ENCODE measurements at regions not wholly inside any gene's neighbourhood (a gene's known extent, or its start where the extent isn't known, plus 50 kb on each side); places are given as distances from the start of the nearest gene placed in this dataset.
A peak's percentile ranks its signal among the peaks of the same experiment; 100 is the strongest.

DNA sequence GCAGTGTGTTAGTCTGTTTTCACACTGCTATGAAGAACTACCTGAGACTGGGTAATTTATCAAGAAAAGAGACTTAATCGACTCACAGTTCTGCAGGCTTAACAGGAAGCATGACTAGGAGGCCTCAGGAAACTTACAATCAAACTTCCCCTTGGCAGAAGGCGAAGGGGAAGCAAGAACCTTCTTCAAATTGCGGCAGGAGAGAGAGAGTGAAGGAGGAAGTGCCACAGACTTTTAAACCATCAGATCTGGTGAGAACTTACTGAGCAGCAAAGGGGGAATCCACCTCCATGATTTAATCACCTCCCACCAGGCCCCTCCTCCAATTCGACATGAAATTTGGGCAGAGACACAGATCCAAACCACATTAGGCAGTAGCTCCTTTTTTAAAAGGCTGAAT lies 59.2 kb upstream of the LEF1 start:
- H3K4me2 ChIP-seq (ENCODE audit: unreplicated experiment), result no peak overlapping the region
- no peaks in the 10 kb centered on the region for H3K36me3 ChIP-seq (ENCODE audit: low read depth)

DNA sequence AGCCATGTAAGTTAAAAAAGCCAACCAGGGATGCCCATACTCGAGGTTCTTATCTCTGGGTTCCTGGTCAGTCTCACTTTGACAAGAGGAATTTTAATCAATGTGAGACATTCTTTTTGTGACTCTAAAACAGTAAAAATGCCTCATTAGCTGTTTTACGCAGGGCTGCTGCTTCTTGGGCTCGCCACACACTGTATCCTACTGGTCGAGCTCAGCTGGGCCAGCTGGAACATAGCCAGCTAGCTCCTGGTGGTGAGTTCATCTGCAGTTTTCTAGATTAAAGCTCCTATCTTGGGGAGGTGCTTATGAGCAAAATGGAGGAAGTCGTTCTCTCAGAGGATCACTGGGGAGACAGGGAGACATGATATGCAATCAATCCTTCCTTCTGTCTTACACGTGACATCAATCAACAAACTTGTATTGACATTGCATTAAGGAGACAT lies 55.9 kb upstream of the LEF1 start:
- Histone ChIP-seq H3K4me2 (ENCODE audit: unreplicated experiment) (no peak overlapping the region), H2AFZ (no peak overlapping the region)
- in situ Hi-C loops (cut with MboI), result no loop called here

More for the DNA sequence above, 59.2 kb upstream of the LEF1 start:
- Histone ChIP-seq H3K27ac (no peak overlapping the region), H3K27me3 (replicated peaks; ENCODE audit: insufficient read depth) (no peaks in the 10 kb centered on the region), H3K4me3 (no peak overlapping the region), H3K9me2 (ENCODE audit: insufficient read depth) (no peaks in the 10 kb centered on the region), H3F3A (ENCODE audit: insufficient read depth) (no peaks in the 10 kb centered on the region), H4K20me1 (ENCODE audit: insufficient read depth) (no peaks in the 10 kb centered on the region), H2AFZ (no peak overlapping the region), H3K9ac (no peak overlapping the region), H3K4me1 (ENCODE audit: insufficient read depth) (no peaks in the 10 kb centered on the region), H3K9me3 (ENCODE audit: low read depth) (no peaks in the 10 kb centered on the region), H3K79me2 (ENCODE audit: insufficient read depth) (no peaks in the 10 kb centered on the region)
- no peak for DNase-seq
- WGBS, 2 experiments (ENCODE audit: low coverage in 1 of 2, low lambda C conversion rate in 2 of 2, missing lambda C conversion rate in 2 of 2), result 33 to 39% methylated on average over 4 of the region's 4 CpGs
- in situ Hi-C loops (cut with MboI), result no loop called here
- no peak for TF ChIP-seq EZH2phosphoT487 (IDR thresholded peaks at IDR 0.05; ENCODE audit: insufficient read depth, low read depth)
- no peak for TF ChIP-seq EZH2 (IDR thresholded peaks at IDR 0.05; ENCODE audit: insufficient read depth, poor library complexity, severe bottlenecking)

DNA sequence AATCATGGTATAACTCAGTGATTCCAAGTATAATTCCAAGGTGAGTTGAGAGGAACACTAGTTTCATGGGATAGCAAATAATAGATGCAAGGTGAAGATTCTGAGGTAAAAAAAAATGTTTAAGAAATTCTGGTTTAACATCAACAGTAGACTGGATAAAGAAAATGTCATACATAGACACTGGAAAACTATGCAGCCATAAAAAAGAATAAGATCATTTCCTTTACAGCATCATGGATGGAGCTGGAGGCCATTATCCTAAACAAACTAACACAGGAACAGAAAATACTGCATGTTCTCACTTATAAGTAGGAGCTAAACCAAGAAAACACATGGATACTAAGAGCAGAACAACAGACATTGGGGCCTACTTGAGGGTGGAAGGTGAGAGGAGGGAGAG lies 54.6 kb upstream of the LEF1 start:
- Histone ChIP-seq H3K27me3 (replicated peaks; ENCODE audit: insufficient read depth) (no peaks in the 10 kb centered on the region), H3F3A (ENCODE audit: insufficient read depth) (no peaks in the 10 kb centered on the region), H3K27ac (no peak overlapping the region), H2AFZ (no peak overlapping the region), H3K9me3 (ENCODE audit: low read depth) (no peaks in the 10 kb centered on the region), H3K36me3 (ENCODE audit: low read depth) (no peaks in the 10 kb centered on the region), H4K20me1 (ENCODE audit: insufficient read depth) (no peaks in the 10 kb centered on the region), H3K4me1 (ENCODE audit: insufficient read depth) (no peaks in the 10 kb centered on the region), H3K9me2 (ENCODE audit: insufficient read depth) (no peaks in the 10 kb centered on the region), H3K4me2 (ENCODE audit: unreplicated experiment) (no peak overlapping the region), H3K4me3 (no peak overlapping the region), H3K9ac (no peak overlapping the region), H3K79me2 (ENCODE audit: insufficient read depth) (no peaks in the 10 kb centered on the region)
- no peak for DNase-seq
- TF ChIP-seq EZH2 (IDR thresholded peaks at IDR 0.05; ENCODE audit: insufficient read depth, poor library complexity, severe bottlenecking) (no peak), EZH2phosphoT487 (IDR thresholded peaks at IDR 0.05; ENCODE audit: insufficient read depth, low read depth) (no peak)
- in situ Hi-C loops (cut with MboI), result no loop called here

More for the DNA sequence above, 55.9 kb upstream of the LEF1 start:
- Histone ChIP-seq H3K27ac (no peak overlapping the region), H3K27me3 (replicated peaks; ENCODE audit: insufficient read depth) (no peaks in the 10 kb centered on the region), H3F3A (ENCODE audit: insufficient read depth) (no peaks in the 10 kb centered on the region), H4K20me1 (ENCODE audit: insufficient read depth) (no peaks in the 10 kb centered on the region), H3K4me1 (ENCODE audit: insufficient read depth) (no peaks in the 10 kb centered on the region), H3K79me2 (ENCODE audit: insufficient read depth) (no peaks in the 10 kb centered on the region), H3K9me2 (ENCODE audit: insufficient read depth) (no peaks in the 10 kb centered on the region), H3K36me3 (ENCODE audit: low read depth) (no peaks in the 10 kb centered on the region), H3K9ac (no peak overlapping the region), H3K4me3 (no peak overlapping the region), H3K9me3 (ENCODE audit: low read depth) (no peaks in the 10 kb centered on the region)
- peak; percentile 19 for DNase-seq
- no peak for TF ChIP-seq EZH2phosphoT487 (IDR thresholded peaks at IDR 0.05; ENCODE audit: insufficient read depth, low read depth)
- TF ChIP-seq EZH2 (IDR thresholded peaks at IDR 0.05; ENCODE audit: insufficient read depth, poor library complexity, severe bottlenecking), result no peak
- 20 to 25% methylated on average over 6 of the region's 6 CpGs for WGBS, 2 experiments (ENCODE audit: low coverage in 1 of 2, low lambda C conversion rate in 2 of 2, missing lambda C conversion rate in 2 of 2)

DNA sequence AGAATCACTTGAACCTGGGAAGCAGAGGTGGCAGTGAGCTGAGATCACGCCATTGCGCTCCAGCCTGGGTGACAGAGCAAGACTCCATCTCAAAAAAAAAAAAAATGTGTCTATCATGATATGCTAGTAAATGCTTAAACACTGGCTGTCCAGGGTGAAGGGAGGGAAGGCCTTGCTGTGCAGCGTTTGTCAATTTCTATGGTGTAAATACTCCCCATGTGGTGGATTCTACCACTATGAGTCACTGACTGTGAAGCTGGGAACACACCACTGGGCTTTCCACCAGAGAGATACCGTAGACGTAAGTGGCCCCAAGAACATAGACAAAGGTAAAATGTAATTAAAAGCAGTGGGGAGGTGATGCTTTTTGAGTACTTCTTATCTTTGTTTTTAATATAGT lies 51.3 kb upstream of the LEF1 start:
- H3K4me2 ChIP-seq (ENCODE audit: unreplicated experiment), result no peak overlapping the region
- no peaks in the 10 kb centered on the region for H3K4me1 ChIP-seq (ENCODE audit: insufficient read depth)
- H3K79me2 ChIP-seq (ENCODE audit: insufficient read depth), result no peaks in the 10 kb centered on the region
- H3K9ac ChIP-seq, result no peak overlapping the region
- no peak overlapping the region for H2AFZ ChIP-seq
- no peaks in the 10 kb centered on the region for H3F3A ChIP-seq (ENCODE audit: insufficient read depth)
- DNase-seq, result no peak
- TF ChIP-seq EZH2phosphoT487 (IDR thresholded peaks at IDR 0.05; ENCODE audit: insufficient read depth, low read depth) (no peak), EZH2 (IDR thresholded peaks at IDR 0.05; ENCODE audit: insufficient read depth, poor library complexity, severe bottlenecking) (no peak)
- H3K9me2 ChIP-seq (ENCODE audit: insufficient read depth), result no peaks in the 10 kb centered on the region
- H3K36me3 ChIP-seq (ENCODE audit: low read depth), result no peaks in the 10 kb centered on the region
- no peak overlapping the region for H3K4me3 ChIP-seq
- 66 to 67% methylated on average over 5 of the region's 5 CpGs for WGBS, 2 experiments (ENCODE audit: low coverage in 1 of 2, low lambda C conversion rate in 2 of 2, missing lambda C conversion rate in 2 of 2)
- no peak overlapping the region for H3K27ac ChIP-seq
- no peaks in the 10 kb centered on the region for H3K27me3 ChIP-seq (replicated peaks; ENCODE audit: insufficient read depth)
- in situ Hi-C loops (cut with MboI), result no loop called here
- H4K20me1 ChIP-seq (ENCODE audit: insufficient read depth), result no peaks in the 10 kb centered on the region
- H3K9me3 ChIP-seq (ENCODE audit: low read depth), result no peaks in the 10 kb centered on the region
